Uterus (tissue), 3 donors: ENCODE measurements at regions not wholly inside any gene's neighbourhood (a gene's known extent, or its start where the extent isn't known, plus 50 kb on each side); places are given as distances from the start of the nearest gene placed in this dataset.

Source experiments
- DNase-seq, 2 donors: peaks; one replicate each; pipeline ENCODE4 v3.0.0-alpha.2; 2019 to 2020
- H3K27ac ChIP-seq, 2 donors: fragments of 200-600 bp; sonication (generic); 1 replicate in 1 of 2; 2 replicates in 1 of 2; pipeline ENCODE4 v1.5.1; 2016 to 2018
- H3K27me3 ChIP-seq, 2 donors: fragments of 200-600 bp; sonication (generic); one replicate each; pipeline ENCODE4 v1.5.1; 2018 to 2019; ENCODE audit warnings: control low read depth in 1 of 2
- H3K36me3 ChIP-seq, 2 donors: fragments of 200-600 bp; sonication (generic); one replicate each; pipeline ENCODE4 v1.5.1; 2019; ENCODE audit warnings: control low read depth in 1 of 2
- H3K4me1 ChIP-seq, 2 donors: fragments of 200-600 bp; sonication (generic); one replicate each; pipeline ENCODE4 v1.5.1; 2018 to 2019; ENCODE audit warnings: control low read depth in 1 of 2
- H3K4me3 ChIP-seq, 2 donors: fragments of 200-600 bp; sonication (generic); 1 replicate in 1 of 2; 2 replicates in 1 of 2; pipeline ENCODE4 v1.5.1; 2018 to 2019; ENCODE audit warnings: mild to moderate bottlenecking in 1 of 2
- H3K9me3 ChIP-seq, 2 donors: fragments of 200-600 bp; sonication (generic); one replicate each; pipeline ENCODE4 v1.5.1; 2019; ENCODE audit warnings: control low read depth in 1 of 2
- POLR2A ChIP-seq, 2 donors: fragments of 450-650 bp; IDR thresholded peaks; one replicate each; pipeline ENCODE4 v1.6.1; 2016; ENCODE audit warnings: antibody characterized with exemption in 2 of 2, mild to moderate bottlenecking in 1 of 2, moderate library complexity in 1 of 2
- intact Hi-C: fragments of 100-400 bp; cut with DNase I; formaldehyde crosslinking; loops from one replicate; pipeline ENCODE4 v1.15.1; 2023; ENCODE audit warnings: low total_unique reads
- TF ChIP-seq, protein P1 (sequence below), 4 experiments: fragments of 200-600 bp in 2 of 4; fragments of 450-650 bp in 2 of 4; sonication (generic) in 2 of 4; IDR thresholded peaks; one replicate each; pipeline ENCODE4 v1.5.1; 2016 to 2019; ENCODE audit warnings: antibody characterized with exemption in 4 of 4, mild to moderate bottlenecking in 2 of 4, moderate library complexity in 1 of 4
- donor health status: DM: yes; HTN: yes; CAD: no.

DNA sequence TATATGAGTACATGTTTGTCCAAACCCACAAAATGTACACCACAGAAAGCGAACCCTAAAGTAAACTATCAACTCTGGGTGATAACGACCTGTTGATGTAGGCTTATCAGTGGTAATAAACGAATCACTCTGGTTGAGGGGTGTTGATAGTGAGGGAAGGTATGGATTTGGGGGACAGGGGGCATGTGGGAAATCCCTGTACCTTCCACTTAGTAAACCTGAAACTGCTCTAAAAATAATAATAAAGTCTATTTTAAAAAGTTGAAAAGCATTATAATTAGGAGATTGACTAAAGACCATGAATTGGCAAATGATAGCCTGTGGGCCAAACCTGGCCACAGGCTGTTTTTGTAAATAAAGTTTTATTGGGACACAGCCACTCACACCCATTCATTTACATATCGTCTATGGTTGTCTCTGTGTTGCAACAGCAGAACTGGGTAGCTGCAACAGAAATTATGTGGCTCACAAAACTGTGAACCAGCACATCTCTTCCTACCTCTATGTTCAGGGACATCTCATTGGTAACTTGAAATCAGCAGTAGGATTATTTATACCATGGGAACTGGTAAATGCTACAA lies 85.5 kb upstream of the CDYL2 start:
- Histone ChIP-seq H3K4me1 (no peaks in the 10 kb centered on the region), H3K27me3 (no peaks in the 10 kb centered on the region), H3K36me3 (no peaks in the 10 kb centered on the region), H3K9me3 (no peaks in the 10 kb centered on the region), H3K27ac (no peak overlapping the region), H3K4me3 (no peak overlapping the region)
- intact Hi-C loops = no loop called here
- no peak for DNase-seq
- TF ChIP-seq POLR2A (IDR thresholded peaks at IDR 0.05) = no peak
- TF ChIP-seq, protein P1, sequence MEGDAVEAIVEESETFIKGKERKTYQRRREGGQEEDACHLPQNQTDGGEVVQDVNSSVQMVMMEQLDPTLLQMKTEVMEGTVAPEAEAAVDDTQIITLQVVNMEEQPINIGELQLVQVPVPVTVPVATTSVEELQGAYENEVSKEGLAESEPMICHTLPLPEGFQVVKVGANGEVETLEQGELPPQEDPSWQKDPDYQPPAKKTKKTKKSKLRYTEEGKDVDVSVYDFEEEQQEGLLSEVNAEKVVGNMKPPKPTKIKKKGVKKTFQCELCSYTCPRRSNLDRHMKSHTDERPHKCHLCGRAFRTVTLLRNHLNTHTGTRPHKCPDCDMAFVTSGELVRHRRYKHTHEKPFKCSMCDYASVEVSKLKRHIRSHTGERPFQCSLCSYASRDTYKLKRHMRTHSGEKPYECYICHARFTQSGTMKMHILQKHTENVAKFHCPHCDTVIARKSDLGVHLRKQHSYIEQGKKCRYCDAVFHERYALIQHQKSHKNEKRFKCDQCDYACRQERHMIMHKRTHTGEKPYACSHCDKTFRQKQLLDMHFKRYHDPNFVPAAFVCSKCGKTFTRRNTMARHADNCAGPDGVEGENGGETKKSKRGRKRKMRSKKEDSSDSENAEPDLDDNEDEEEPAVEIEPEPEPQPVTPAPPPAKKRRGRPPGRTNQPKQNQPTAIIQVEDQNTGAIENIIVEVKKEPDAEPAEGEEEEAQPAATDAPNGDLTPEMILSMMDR (IDR thresholded peaks at IDR 0.05) = no peak

DNA sequence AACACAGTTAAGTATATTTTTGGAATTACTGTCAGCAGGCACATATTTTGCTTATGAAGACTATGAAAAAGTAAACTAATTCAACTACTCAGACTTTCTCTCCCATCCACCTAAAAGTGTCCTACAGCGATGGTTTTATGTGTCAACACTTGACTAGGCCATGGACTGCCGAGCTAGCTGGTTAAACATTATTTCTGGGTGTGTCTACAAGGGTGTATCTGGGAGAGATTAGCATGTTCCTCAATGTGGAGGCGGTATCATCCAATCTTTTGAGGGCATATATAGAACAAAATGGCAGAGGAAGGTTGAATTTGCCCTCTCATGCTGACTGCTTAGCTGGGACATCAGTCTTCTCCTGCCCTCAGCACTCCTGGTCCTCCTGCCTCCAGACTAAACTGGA lies 82.7 kb upstream of the CDYL2 start:
- no peaks in the 10 kb centered on the region for H3K27me3 ChIP-seq
- no peak for TF ChIP-seq POLR2A (IDR thresholded peaks at IDR 0.05)
- TF ChIP-seq, protein P1 (IDR thresholded peaks at IDR 0.05) = no peak
- H3K4me1 ChIP-seq = no peaks in the 10 kb centered on the region
- no peaks in the 10 kb centered on the region for H3K9me3 ChIP-seq
- H3K27ac ChIP-seq = no peak overlapping the region
- intact Hi-C loops = no loop called here
- H3K36me3 ChIP-seq = no peaks in the 10 kb centered on the region
- no peak for DNase-seq
- H3K4me3 ChIP-seq = no peak overlapping the region

DNA sequence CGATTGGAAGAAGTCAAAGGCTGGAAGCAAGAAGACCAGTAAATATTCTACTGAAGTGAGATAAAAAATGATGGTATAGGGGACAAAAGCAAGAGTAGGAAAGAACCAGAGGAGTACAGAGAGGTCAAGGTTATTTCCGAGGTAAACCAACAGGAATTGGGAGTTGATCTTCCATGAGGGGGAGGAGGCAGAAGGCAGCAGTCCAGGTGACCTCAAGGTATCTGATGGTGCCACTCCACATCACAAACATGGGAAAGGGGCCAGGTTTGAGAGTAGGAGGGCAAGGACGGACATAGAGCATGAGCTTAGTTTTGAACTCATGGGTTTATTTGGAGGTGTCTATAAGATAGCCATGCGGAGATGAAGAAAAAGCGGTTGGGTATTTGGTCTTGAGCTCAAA lies 79.4 kb upstream of the CDYL2 start:
- no peak for DNase-seq
- Histone ChIP-seq H3K36me3 (no peaks in the 10 kb centered on the region), H3K27me3 (no peaks in the 10 kb centered on the region), H3K4me1 (no peaks in the 10 kb centered on the region), H3K27ac (no peak overlapping the region), H3K9me3 (no peaks in the 10 kb centered on the region), H3K4me3 (no peak overlapping the region)
- TF ChIP-seq, protein P1 (IDR thresholded peaks at IDR 0.05) = no peak
- no peak for TF ChIP-seq POLR2A (IDR thresholded peaks at IDR 0.05)
- intact Hi-C loops = no loop called here

DNA sequence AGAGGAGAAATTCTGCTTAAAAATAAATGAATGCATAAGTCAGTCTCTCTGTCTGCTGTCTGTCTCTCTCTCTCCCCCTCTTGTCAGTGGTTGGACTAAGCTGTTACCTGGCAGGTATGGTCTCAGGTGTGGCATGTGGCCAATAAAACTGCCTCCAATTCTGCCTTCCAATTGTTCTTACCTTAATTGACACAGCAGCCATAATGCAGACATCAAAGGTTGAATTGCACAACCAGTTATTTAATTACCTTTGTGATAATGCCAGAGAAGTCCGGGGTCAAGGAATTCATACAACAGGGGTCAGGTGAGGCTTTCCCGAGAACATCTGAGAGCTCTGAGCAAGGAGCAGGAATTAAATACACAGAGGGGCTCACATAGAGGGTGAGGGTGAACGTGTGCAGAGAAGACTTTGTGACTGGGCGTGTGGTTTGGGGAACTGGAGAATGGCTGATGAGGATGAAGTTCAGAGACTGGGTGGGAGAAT lies 78.8 kb upstream of the CDYL2 start:
- Histone ChIP-seq H3K36me3 (no peaks in the 10 kb centered on the region), H3K4me1 (no peaks in the 10 kb centered on the region), H3K27me3 (no peaks in the 10 kb centered on the region), H3K27ac (no peak overlapping the region), H3K9me3 (no peaks in the 10 kb centered on the region), H3K4me3 (no peak overlapping the region)
- intact Hi-C loops = no loop called here
- TF ChIP-seq, protein P1 (IDR thresholded peaks at IDR 0.05) = no peak
- no peak for TF ChIP-seq POLR2A (IDR thresholded peaks at IDR 0.05)
- no peak for DNase-seq

DNA sequence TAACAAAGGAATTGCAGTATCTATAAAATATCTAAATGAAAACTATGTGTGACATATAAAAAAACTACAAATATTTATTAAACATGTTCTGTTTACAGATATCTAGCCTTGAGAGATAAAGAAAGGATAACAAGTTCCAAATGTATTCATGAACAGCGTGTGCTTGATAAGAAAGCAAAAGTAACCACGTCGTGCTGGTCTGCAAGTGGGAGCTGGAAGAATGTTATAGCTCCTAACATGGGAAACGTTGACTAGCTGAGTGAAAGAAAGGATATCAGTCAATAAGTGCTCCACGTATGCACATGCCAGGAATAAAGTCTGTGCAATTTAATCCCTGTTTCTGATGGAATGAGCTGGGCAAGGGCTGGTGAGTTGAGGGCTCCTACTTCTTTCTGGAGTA lies 71.2 kb upstream of the CDYL2 start:
- DNase-seq = no peak
- H3K27me3 ChIP-seq = no peaks in the 10 kb centered on the region
- H3K27ac ChIP-seq = no peak overlapping the region
- H3K4me1 ChIP-seq = no peaks in the 10 kb centered on the region
- no peaks in the 10 kb centered on the region for H3K9me3 ChIP-seq
- intact Hi-C loops = no loop called here
- no peak overlapping the region for H3K4me3 ChIP-seq
- H3K36me3 ChIP-seq = no peaks in the 10 kb centered on the region
- no peak for TF ChIP-seq POLR2A (IDR thresholded peaks at IDR 0.05)
- TF ChIP-seq, protein P1 (IDR thresholded peaks at IDR 0.05) = no peak
